SK-N-SH (cell line): ENCODE measurements at regions not wholly inside any gene's neighbourhood (a gene's known extent, or its start where the extent isn't known, plus 50 kb on each side); places are given as distances from the start of the nearest gene placed in this dataset.

Experiments used
- CTCF ChIA-PET: fragments of 300-600, 350-600 bp; formaldehyde crosslinking; extraction: SDS; loops from one replicate; lab custom pipeline; 2021; lab: Yijun Ruan, JAX
- POLR2A ChIA-PET: fragments of 350-600 bp; sonication (Branson Sonifier 250); formaldehyde crosslinking; extraction: SDS; loops from one replicate; lab custom pipeline; 2020; ENCODE audit warnings: antibody characterized with exemption, inconsistent platforms; lab: Yijun Ruan, JAX
- DNase-seq: peaks from one replicate; pipeline ENCODE4 v3.0.0; 2012
- H2AFZ ChIP-seq: fragments of 200-600 bp; sonication (generic); 2 replicates; pipeline ENCODE4 v1.8.1; 2016; ENCODE audit warnings: antibody characterized with exemption, mild to moderate bottlenecking, low read depth
- H3F3A ChIP-seq: fragments of 200-600 bp; sonication (generic); replicated peaks from 2 replicates; pipeline ENCODE3; 2016; ENCODE audit warnings: antibody characterized with exemption, mild to moderate bottlenecking; ENCODE audit not compliant: insufficient read depth
- H3K27ac ChIP-seq, 2 experiments: fragments of 200-500 bp in 1 of 2; fragments of 200-600 bp in 1 of 2; sonication (Bioruptor generic) in 1 of 2; sonication (generic), shearing (Covaris generic) in 1 of 2; 2 replicates each; pipeline versions ENCODE4 v1.5.1 to v1.6.1; 2014 to 2016; ENCODE audit warnings: low read depth in 2 of 2, inconsistent platforms in 1 of 2, low read length in 1 of 2, mild to moderate bottlenecking in 1 of 2, mixed read lengths in 1 of 2
- H3K27me3 ChIP-seq: fragments of 200-600 bp; sonication (generic), shearing (Covaris generic); 2 replicates; pipeline ENCODE4 v1.6.1; 2016; ENCODE audit warnings: mixed run types; ENCODE audit not compliant: insufficient read depth
- H3K36me3 ChIP-seq, 2 experiments: fragments of 200-500 bp in 1 of 2; fragments of 200-600 bp in 1 of 2; sonication (Bioruptor generic) in 1 of 2; sonication (generic) in 1 of 2; replicated peaks in 1 of 2; 2 replicates each; pipeline versions ENCODE3 to v1.5.1; 2014 to 2016; ENCODE audit warnings: low read length in 1 of 2, mild to moderate bottlenecking in 1 of 2; ENCODE audit not compliant: insufficient read depth in 2 of 2, control insufficient read depth in 1 of 2
- H3K4me1 ChIP-seq, 2 experiments: fragments of 200-500 bp in 1 of 2; fragments of 200-600 bp in 1 of 2; sonication (Bioruptor generic) in 1 of 2; sonication (generic), shearing (Covaris generic) in 1 of 2; 2 replicates each; pipeline versions ENCODE4 v1.5.1 to v1.6.1; 2014 to 2016; ENCODE audit warnings: low read depth in 1 of 2, low read length in 1 of 2, mixed run types in 1 of 2; ENCODE audit not compliant: insufficient read depth in 2 of 2, control insufficient read depth in 1 of 2
- H3K4me2 ChIP-seq: fragments of 200-600 bp; sonication (generic), shearing (Covaris generic); 2 replicates; pipeline ENCODE4 v1.6.1; 2017; ENCODE audit warnings: mixed run types
- H3K4me3 ChIP-seq, 2 experiments: fragments of 200-500 bp in 1 of 2; fragments of 200-600 bp in 1 of 2; sonication (Bioruptor generic) in 1 of 2; sonication (generic), shearing (Covaris generic) in 1 of 2; 2 replicates each; pipeline versions ENCODE4 v1.5.1 to v1.8.1; 2014 to 2016; ENCODE audit warnings: low read depth in 2 of 2, inconsistent platforms in 1 of 2, low read length in 1 of 2, mild to moderate bottlenecking in 1 of 2, mixed read lengths in 1 of 2, moderate library complexity in 1 of 2
- H3K79me2 ChIP-seq: fragments of 200-600 bp; sonication (generic); 2 replicates; pipeline ENCODE4 v1.8.1; 2017; ENCODE audit warnings: mild to moderate bottlenecking; ENCODE audit not compliant: insufficient read depth
- H3K9ac ChIP-seq: fragments of 200-600 bp; sonication (generic); 2 replicates; pipeline ENCODE4 v1.6.1; 2017; ENCODE audit warnings: mixed run types
- H3K9me2 ChIP-seq: fragments of 200-600 bp; sonication (generic); 2 replicates; pipeline ENCODE4 v1.6.1; 2017; ENCODE audit warnings: mixed run types
- H3K9me3 ChIP-seq: fragments of 200-600 bp; sonication (generic); 2 replicates; pipeline ENCODE4 v1.6.1; 2017; ENCODE audit warnings: mixed run types, mild to moderate bottlenecking, moderate library complexity
- H4K20me1 ChIP-seq: fragments of 200-600 bp; sonication (generic); 2 replicates; pipeline ENCODE4 v1.6.1; 2017; ENCODE audit warnings: mild to moderate bottlenecking, mixed run types; ENCODE audit not compliant: insufficient read depth
- CTCF ChIP-seq: fragments of 200-600 bp; sonication (generic); IDR thresholded peaks from 2 replicates; pipeline ENCODE4 v1.6.1; 2017; ENCODE audit warnings: antibody characterized with exemption, mild to moderate bottlenecking, moderate library complexity
- EP300 ChIP-seq, 2 experiments: IDR thresholded peaks; 2 replicates each; pipeline versions ENCODE4 v1.4.0 to v1.6.1; 2012; ENCODE audit warnings: borderline replicate concordance in 1 of 2, low read depth in 1 of 2, low read length in 1 of 2
- EZH2phosphoT487 ChIP-seq: fragments of 200-600 bp; sonication (generic); IDR thresholded peaks from 2 replicates; pipeline ENCODE4 v1.6.1; 2017; ENCODE audit warnings: low read depth, mixed run types, mild to moderate bottlenecking, antibody characterized with exemption, moderate library complexity, borderline replicate concordance
- FOXJ3 ChIP-seq: sonication (generic); formaldehyde crosslinking; IDR thresholded peaks from 2 replicates; pipeline ENCODE4 v1.5.1; 2020; ENCODE audit warnings: mild to moderate bottlenecking, missing genetic modification reagents
- JUND ChIP-seq: IDR thresholded peaks from 2 replicates; pipeline ENCODE4 v1.4.0; 2012
- MAX ChIP-seq: IDR thresholded peaks from 2 replicates; pipeline ENCODE4 v1.4.0; 2012; ENCODE audit warnings: low read depth
- MXI1 ChIP-seq: IDR thresholded peaks from 2 replicates; pipeline ENCODE4 v1.6.1; 2012; ENCODE audit warnings: mild to moderate bottlenecking, low read depth, low read length, improper control_type of control experiment
- NRF1 ChIP-seq: IDR thresholded peaks from 2 replicates; pipeline ENCODE4 v1.6.1; 2012; ENCODE audit warnings: low read depth, mild to moderate bottlenecking, low read length
- PBX3 ChIP-seq: IDR thresholded peaks from 2 replicates; pipeline ENCODE4; 2012
- REST ChIP-seq: IDR thresholded peaks from 2 replicates; pipeline ENCODE4 v1.6.1; 2012; ENCODE audit warnings: mild to moderate bottlenecking, low read depth, low read length, moderate library complexity
- RXRA ChIP-seq: IDR thresholded peaks from 2 replicates; pipeline ENCODE4 v1.4.0; 2012; ENCODE audit warnings: low read depth, mild to moderate bottlenecking, borderline replicate concordance
- SIN3A ChIP-seq: IDR thresholded peaks from 2 replicates; pipeline ENCODE4 v1.6.1; 2012; ENCODE audit warnings: low read depth, mild to moderate bottlenecking, low read length, moderate library complexity, borderline replicate concordance
- SMC3 ChIP-seq: IDR thresholded peaks from 2 replicates; pipeline ENCODE4 v1.6.1; 2012; ENCODE audit warnings: low read depth, low read length, improper control_type of control experiment
- TCF12 ChIP-seq: IDR thresholded peaks from 2 replicates; pipeline ENCODE4 v1.4.0; 2012
- TEAD4 ChIP-seq: IDR thresholded peaks from 2 replicates; pipeline ENCODE4 v1.4.0; 2012; ENCODE audit warnings: mild to moderate bottlenecking, borderline replicate concordance; ENCODE audit not compliant: insufficient read depth
- USF1 ChIP-seq: IDR thresholded peaks from 2 replicates; pipeline ENCODE4 v1.4.0; 2012; ENCODE audit warnings: low read depth, borderline replicate concordance
- USF2 ChIP-seq: fragments of 150-350 bp; IDR thresholded peaks from 2 replicates; pipeline ENCODE4 v1.6.1; 2017; ENCODE audit warnings: antibody characterized with exemption, low read length, low read depth, borderline replicate concordance
- WGBS: methylation state at CpG from one replicate; pipeline ENCODE4 v1.1.6; 2017; ENCODE audit warnings: low lambda C conversion rate; 5-methylcytosine and 5-hydroxymethylcytosine counted together

- Histone ChIP-seq H3K4me3 (no peak overlapping the region), H3K79me2 (no peaks in the 10 kb centered on the region), H3K9me2 (no peaks in the 10 kb centered on the region), H3K36me3 (no peaks in the 10 kb centered on the region), H4K20me1 (no peaks in the 10 kb centered on the region), H3F3A (no peaks in the 10 kb centered on the region), H3K27ac (no peak overlapping the region), H3K9ac (no peak overlapping the region), H3K4me1 (no peaks in the 10 kb centered on the region), H3K9me3 (no peaks in the 10 kb centered on the region), H3K27me3 (no peaks in the 10 kb centered on the region), H2AFZ (no peak overlapping the region), H3K4me2 (no peak overlapping the region)
- ChIA-PET POLR2A (no interaction called here), CTCF (no interaction called here)
- 9% methylated on average over 2 of the region's 2 CpGs for WGBS
- no peak for DNase-seq
- TF ChIP-seq TEAD4 (no peak), FOXJ3 (CRISPR knock-in tag) (no peak), SMC3 (no peak), USF2 (no peak), EP300 (IDR thresholded peaks at IDR 0.05; ENCODE audit: borderline replicate concordance in 1 of 2, low read depth in 1 of 2, low read length in 1 of 2) (no peak), RXRA (no peak), CTCF (no peak), PBX3 (no peak), USF1 (no peak), SIN3A (no peak), JUND (no peak), EZH2phosphoT487 (no peak), REST (no peak), MAX (no peak), TCF12 (no peak), NRF1 (no peak), MXI1 (no peak)
Measured at GRCh38 chr9:82780017-82780416, 282.9 kb downstream of the RASEF start.
